ENCODE measurements at regions not wholly inside any gene's neighbourhood (a gene's known extent, or its start where the extent isn't known, plus 50 kb on each side); places are given as distances from the start of the nearest gene placed in this dataset.

- TF ChIP-seq CTCF (IDR thresholded peaks at IDR 0.05; ENCODE audit: low read depth, low read length), result no peak
- no peak for TF ChIP-seq EZH2phosphoT487 (IDR thresholded peaks at IDR 0.05; ENCODE audit: low read depth)
Measured at GRCh38 chr1:229114315-229114714, 156.6 kb upstream of the RAB4A start.

Data from OCI-LY3 (cell line).